ENCODE measurements at regions not wholly inside any gene's neighbourhood (a gene's known extent, or its start where the extent isn't known, plus 50 kb on each side); places are given as distances from the start of the nearest gene placed in this dataset.

GRCh38 chr1:94325377-94326302 lies 88.3 kb upstream of the ARHGAP29 start:
- DNase-seq (ENCODE audit: low read depth), result peak; percentile 91

- DNase-seq (ENCODE audit: low read depth), result no peak
Observed at GRCh38 chr1:94324178-94324544, 86.8 kb upstream of the ARHGAP29 start.

GRCh38 chr1:94323311-94324177 lies 86.2 kb upstream of the ARHGAP29 start:
- DNase-seq (ENCODE audit: low read depth), result no peak

- no peak for DNase-seq (ENCODE audit: low read depth)
Observed at GRCh38 chr1:94322696-94323095, 85.3 kb upstream of the ARHGAP29 start.

GRCh38 chr1:94321662-94322061 lies 84.3 kb upstream of the ARHGAP29 start:
- DNase-seq (ENCODE audit: low read depth), result no peak

- no peak for DNase-seq (ENCODE audit: low read depth)
Observed at GRCh38 chr1:94319319-94320102, 82.1 kb upstream of the ARHGAP29 start.

GRCh38 chr1:94318505-94319030 lies 81.2 kb upstream of the ARHGAP29 start:
- no peak for DNase-seq (ENCODE audit: low read depth)

GRCh38 chr1:94317790-94318188 lies 80.4 kb upstream of the ARHGAP29 start:
- no peak for DNase-seq (ENCODE audit: low read depth)

GRCh38 chr1:94316836-94317789 lies 79.7 kb upstream of the ARHGAP29 start:
- DNase-seq (ENCODE audit: low read depth), result no peak

GRCh38 chr1:94316183-94316582 lies 78.8 kb upstream of the ARHGAP29 start:
- DNase-seq (ENCODE audit: low read depth), result no peak

GRCh38 chr1:94315552-94316116 lies 78.2 kb upstream of the ARHGAP29 start:
- DNase-seq (ENCODE audit: low read depth), result no peak

- no peak for DNase-seq (ENCODE audit: low read depth)
Observed at GRCh38 chr1:94314222-94314858, 77.0 kb upstream of the ARHGAP29 start.

GRCh38 chr1:94310570-94311270 lies 73.3 kb upstream of the ARHGAP29 start:
- no peak for DNase-seq (ENCODE audit: low read depth)

GRCh38 chr1:94309829-94310569 lies 72.6 kb upstream of the ARHGAP29 start:
- DNase-seq (ENCODE audit: low read depth), result no peak

- no peak for DNase-seq (ENCODE audit: low read depth)
Observed at GRCh38 chr1:94309216-94309615, 71.8 kb upstream of the ARHGAP29 start.

GRCh38 chr1:94306521-94306920 lies 69.1 kb upstream of the ARHGAP29 start:
- no peak for DNase-seq (ENCODE audit: low read depth)

- DNase-seq (ENCODE audit: low read depth), result peak; percentile 67
Observed at GRCh38 chr1:94305704-94306103, 68.3 kb upstream of the ARHGAP29 start.

GRCh38 chr1:94304553-94304952 lies 67.2 kb upstream of the ARHGAP29 start:
- DNase-seq (ENCODE audit: low read depth), result no peak

- DNase-seq (ENCODE audit: low read depth), result no peak
Observed at GRCh38 chr1:94303005-94303404, 65.6 kb upstream of the ARHGAP29 start.
